OCI-LY1 (cell line): ENCODE measurements at regions not wholly inside any gene's neighbourhood (a gene's known extent, or its start where the extent isn't known, plus 50 kb on each side); places are given as distances from the start of the nearest gene placed in this dataset.
"Not testable (repeated sequence)": the region's sequence is repeated elsewhere in the genome, so short reads cannot be mapped to it uniquely, and the experiment has no call there.

Experiments
- CTCF ChIP-seq: fragments of 200-600 bp; sonication (generic), shearing (Covaris generic); IDR thresholded peaks from 2 replicates; pipeline ENCODE4 v1.5.1; 2017; ENCODE audit warnings: mild to moderate bottlenecking, antibody characterized with exemption, low read length, moderate library complexity, mixed read lengths
- EZH2 ChIP-seq: fragments of 200-600 bp; sonication (generic), shearing (Covaris generic); IDR thresholded peaks from 2 replicates; pipeline ENCODE4 v1.8.0; 2017; ENCODE audit warnings: borderline replicate concordance, mixed run types, mild to moderate bottlenecking, antibody characterized with exemption, low read length, moderate library complexity, mixed read lengths

- TF ChIP-seq CTCF, EZH2: not testable (repeated sequence)
These were observed 93.0 kb downstream of the TMEM168 start for GRCh38 chr7:112697211-112697610.
